ENCODE measurements at regions not wholly inside any gene's neighbourhood (a gene's known extent, or its start where the extent isn't known, plus 50 kb on each side); places are given as distances from the start of the nearest gene placed in this dataset.

- no peaks in the 10 kb centered on the region for H3K9me3 ChIP-seq (ENCODE audit: control insufficient read depth, insufficient read depth, low read length)
- H3K36me3 ChIP-seq (ENCODE audit: control insufficient read depth, low read length), result no peaks in the 10 kb centered on the region
- H3K9me2 ChIP-seq (replicated peaks; ENCODE audit: control insufficient read depth, low read length), result no peaks in the 10 kb centered on the region
- no peak overlapping the region for H3K4me2 ChIP-seq (ENCODE audit: low read length)
- H3K79me2 ChIP-seq (ENCODE audit: control insufficient read depth, low read length), result no peaks in the 10 kb centered on the region
- H3K27ac ChIP-seq (ENCODE audit: low read depth, low read length), result no peak overlapping the region
- TF ChIP-seq EZH2phosphoT487 (IDR thresholded peaks at IDR 0.05; ENCODE audit: borderline replicate concordance, low read length) (no peak), CTCF (IDR thresholded peaks at IDR 0.05; ENCODE audit: low read depth, low read length, poor library complexity, severe bottlenecking) (no peak)
- H3F3A ChIP-seq (ENCODE audit: control insufficient read depth, insufficient read depth), result no peaks in the 10 kb centered on the region
- H3K4me1 ChIP-seq (ENCODE audit: control insufficient read depth, low read length), result no peaks in the 10 kb centered on the region
- no peaks in the 10 kb centered on the region for H4K20me1 ChIP-seq (ENCODE audit: control insufficient read depth, insufficient read depth, low read depth, low read length)
- H3K27me3 ChIP-seq (ENCODE audit: control insufficient read depth, low read length), result 0 out of 2 replicates have a peak, but pooled peaks cover 2% of the 10 kb centered on the region
- no peak overlapping the region for H3K4me3 ChIP-seq (ENCODE audit: low read length)
Observed at GRCh38 chr1:50265790-50266314, 157.1 kb downstream of the ELAVL4 start.

GRCh38 chr1:50264590-50264989 lies 155.9 kb downstream of the ELAVL4 start:
- no peaks in the 10 kb centered on the region for H3K9me2 ChIP-seq (replicated peaks; ENCODE audit: control insufficient read depth, low read length)
- no peak overlapping the region for H3K4me3 ChIP-seq (ENCODE audit: low read length)
- no peaks in the 10 kb centered on the region for H3K79me2 ChIP-seq (ENCODE audit: control insufficient read depth, low read length)
- H3K27me3 ChIP-seq (ENCODE audit: control insufficient read depth, low read length), result 0 out of 2 replicates have a peak, but pooled peaks cover 2% of the 10 kb centered on the region
- no peaks in the 10 kb centered on the region for H4K20me1 ChIP-seq (ENCODE audit: control insufficient read depth, insufficient read depth, low read depth, low read length)
- no peaks in the 10 kb centered on the region for H3K36me3 ChIP-seq (ENCODE audit: control insufficient read depth, low read length)
- TF ChIP-seq CTCF (IDR thresholded peaks at IDR 0.05; ENCODE audit: low read depth, low read length, poor library complexity, severe bottlenecking) (no peak), EZH2phosphoT487 (IDR thresholded peaks at IDR 0.05; ENCODE audit: borderline replicate concordance, low read length) (no peak)
- no peak overlapping the region for H3K4me2 ChIP-seq (ENCODE audit: low read length)
- no peaks in the 10 kb centered on the region for H3K9me3 ChIP-seq (ENCODE audit: control insufficient read depth, insufficient read depth, low read length)
- H3F3A ChIP-seq (ENCODE audit: control insufficient read depth, insufficient read depth), result no peaks in the 10 kb centered on the region
- no peaks in the 10 kb centered on the region for H3K4me1 ChIP-seq (ENCODE audit: control insufficient read depth, low read length)
- no peak overlapping the region for H3K27ac ChIP-seq (ENCODE audit: low read depth, low read length)

- Histone ChIP-seq H3K4me2 (ENCODE audit: low read length) (no peak overlapping the region), H3K79me2 (ENCODE audit: control insufficient read depth, low read length) (no peaks in the 10 kb centered on the region), H3K27me3 (ENCODE audit: control insufficient read depth, low read length) (0 out of 2 replicates have a peak, but pooled peaks cover under 1% of the 10 kb centered on the region), H4K20me1 (ENCODE audit: control insufficient read depth, insufficient read depth, low read depth, low read length) (no peaks in the 10 kb centered on the region), H3K4me3 (ENCODE audit: low read length) (no peak overlapping the region), H3K36me3 (ENCODE audit: control insufficient read depth, low read length) (no peaks in the 10 kb centered on the region), H3F3A (ENCODE audit: control insufficient read depth, insufficient read depth) (no peaks in the 10 kb centered on the region), H3K9me3 (ENCODE audit: control insufficient read depth, insufficient read depth, low read length) (no peaks in the 10 kb centered on the region), H3K27ac (ENCODE audit: low read depth, low read length) (no peak overlapping the region), H3K4me1 (ENCODE audit: control insufficient read depth, low read length) (no peaks in the 10 kb centered on the region), H3K9me2 (replicated peaks; ENCODE audit: control insufficient read depth, low read length) (no peaks in the 10 kb centered on the region)
- TF ChIP-seq EZH2phosphoT487 (IDR thresholded peaks at IDR 0.05; ENCODE audit: borderline replicate concordance, low read length), result no peak
- no peak for TF ChIP-seq CTCF (IDR thresholded peaks at IDR 0.05; ENCODE audit: low read depth, low read length, poor library complexity, severe bottlenecking)
Observed at GRCh38 chr1:50262436-50262835, 153.7 kb downstream of the ELAVL4 start.

Data from DOHH2 (cell line).